Uterus (tissue), 2 donors: ENCODE measurements at regions not wholly inside any gene's neighbourhood (a gene's known extent, or its start where the extent isn't known, plus 50 kb on each side); places are given as distances from the start of the nearest gene placed in this dataset.

ENCODE experiments used
- POLR2A ChIP-seq, 2 donors: fragments of 450-650 bp; IDR thresholded peaks; one replicate each; pipeline ENCODE4 v1.6.1; 2016; ENCODE audit warnings: antibody characterized with exemption in 2 of 2, mild to moderate bottlenecking in 1 of 2, moderate library complexity in 1 of 2
- TF ChIP-seq, protein P1 (sequence below), 4 experiments: fragments of 200-600 bp in 2 of 4; fragments of 450-650 bp in 2 of 4; sonication (generic) in 2 of 4; IDR thresholded peaks; one replicate each; pipeline ENCODE4 v1.5.1; 2016 to 2019; ENCODE audit warnings: antibody characterized with exemption in 4 of 4, mild to moderate bottlenecking in 2 of 4, moderate library complexity in 1 of 4

DNA sequence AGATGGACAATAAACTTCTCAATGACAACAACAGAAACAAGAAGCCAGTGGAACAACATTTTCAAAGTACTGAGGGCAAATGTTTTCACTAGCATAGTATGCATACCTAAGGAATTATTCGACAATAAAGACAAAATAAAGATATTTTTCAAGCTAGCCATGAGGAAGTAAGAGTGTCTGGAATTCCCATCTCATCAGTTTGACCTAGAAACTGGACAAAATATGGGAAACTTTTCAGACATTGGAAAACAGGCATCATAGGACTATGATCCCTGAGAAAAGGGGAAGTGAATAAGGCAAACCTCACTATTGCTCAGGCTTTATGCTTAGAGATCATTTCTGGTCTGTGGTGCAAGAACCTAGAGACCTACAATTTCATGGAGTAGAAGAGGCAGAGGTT lies 86.3 kb downstream of the OAT start:
- TF ChIP-seq, protein P1, sequence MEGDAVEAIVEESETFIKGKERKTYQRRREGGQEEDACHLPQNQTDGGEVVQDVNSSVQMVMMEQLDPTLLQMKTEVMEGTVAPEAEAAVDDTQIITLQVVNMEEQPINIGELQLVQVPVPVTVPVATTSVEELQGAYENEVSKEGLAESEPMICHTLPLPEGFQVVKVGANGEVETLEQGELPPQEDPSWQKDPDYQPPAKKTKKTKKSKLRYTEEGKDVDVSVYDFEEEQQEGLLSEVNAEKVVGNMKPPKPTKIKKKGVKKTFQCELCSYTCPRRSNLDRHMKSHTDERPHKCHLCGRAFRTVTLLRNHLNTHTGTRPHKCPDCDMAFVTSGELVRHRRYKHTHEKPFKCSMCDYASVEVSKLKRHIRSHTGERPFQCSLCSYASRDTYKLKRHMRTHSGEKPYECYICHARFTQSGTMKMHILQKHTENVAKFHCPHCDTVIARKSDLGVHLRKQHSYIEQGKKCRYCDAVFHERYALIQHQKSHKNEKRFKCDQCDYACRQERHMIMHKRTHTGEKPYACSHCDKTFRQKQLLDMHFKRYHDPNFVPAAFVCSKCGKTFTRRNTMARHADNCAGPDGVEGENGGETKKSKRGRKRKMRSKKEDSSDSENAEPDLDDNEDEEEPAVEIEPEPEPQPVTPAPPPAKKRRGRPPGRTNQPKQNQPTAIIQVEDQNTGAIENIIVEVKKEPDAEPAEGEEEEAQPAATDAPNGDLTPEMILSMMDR (IDR thresholded peaks at IDR 0.05): no peak
- TF ChIP-seq POLR2A (IDR thresholded peaks at IDR 0.05): no peak
